ENCODE measurements at regions not wholly inside any gene's neighbourhood (a gene's known extent, or its start where the extent isn't known, plus 50 kb on each side); places are given as distances from the start of the nearest gene placed in this dataset.
"Not testable (repeated sequence)": the region's sequence is repeated elsewhere in the genome, so short reads cannot be mapped to it uniquely, and the experiment has no call there.

- H3K27ac Mint-ChIP-seq; DNase-seq (ENCODE audit: low spot score in 2 of 2); H3K36me3 Mint-ChIP-seq; H3K4me3 Mint-ChIP-seq; H3K4me1 Mint-ChIP-seq; H3K9me3 Mint-ChIP-seq: not testable (repeated sequence)
- peak; percentile 40 for ATAC-seq
Observed at GRCh38 chr2:87311896-87312441, 290.3 kb upstream of the PLGLB1 start.

DNA sequence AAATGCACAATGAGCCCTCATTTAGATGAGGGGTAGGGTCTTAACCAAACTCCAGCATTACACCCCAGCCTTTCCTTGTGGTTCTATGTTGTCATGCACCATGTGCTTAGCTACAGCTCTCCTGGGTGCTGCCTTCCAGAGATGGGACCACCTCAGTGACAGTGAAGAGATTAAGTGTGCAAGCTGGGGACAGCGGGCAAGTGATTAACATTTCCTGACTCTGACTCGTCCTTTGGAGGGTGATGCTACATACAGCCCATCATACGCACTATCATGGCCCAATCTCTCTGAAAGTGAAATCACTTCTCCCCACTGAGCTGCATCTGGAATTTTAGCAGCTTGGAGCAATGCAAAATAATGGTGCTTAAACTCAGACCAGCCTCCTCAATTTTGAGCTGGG is 293.0 kb upstream of the PLGLB1 start:
- not testable (repeated sequence) for DNase-seq (ENCODE audit: low spot score in 2 of 2); H3K9me3 Mint-ChIP-seq; H3K4me1 Mint-ChIP-seq; H3K27ac Mint-ChIP-seq; H3K36me3 Mint-ChIP-seq
- ATAC-seq: peak; percentile 46
- peak overlapping the region; percentile 18 for H3K4me3 Mint-ChIP-seq

GRCh38 chr2:87315183-87315902 is 293.7 kb upstream of the PLGLB1 start:
- not testable (repeated sequence) for H3K4me1 Mint-ChIP-seq; H3K36me3 Mint-ChIP-seq; DNase-seq (ENCODE audit: low spot score in 2 of 2); H3K27ac Mint-ChIP-seq; H3K9me3 Mint-ChIP-seq
- ATAC-seq: peak; percentile 95
- peak overlapping the region; percentile 18 for H3K4me3 Mint-ChIP-seq

DNA sequence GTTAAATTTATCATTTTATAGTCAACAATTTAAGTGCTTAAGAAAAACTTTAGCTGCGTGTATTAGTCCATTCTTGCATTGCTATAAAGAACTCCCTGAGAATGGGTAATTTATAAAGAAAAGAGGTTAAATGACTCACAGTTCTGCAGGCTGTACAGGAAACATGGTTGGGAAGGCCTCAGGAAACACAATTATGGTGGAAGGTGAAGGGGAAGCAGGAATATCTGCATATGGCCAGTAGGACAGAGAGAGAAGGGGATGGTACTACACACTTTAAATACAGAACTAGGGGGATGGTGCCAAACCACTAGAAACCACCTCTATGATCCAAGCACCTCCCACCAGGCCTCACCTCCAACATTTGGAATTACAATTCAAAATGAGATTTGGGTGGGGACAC is 295.5 kb upstream of the PLGLB1 start:
- not testable (repeated sequence) for H3K36me3 Mint-ChIP-seq; H3K9me3 Mint-ChIP-seq; DNase-seq (ENCODE audit: low spot score in 2 of 2); H3K4me3 Mint-ChIP-seq; H3K27ac Mint-ChIP-seq; ATAC-seq; H3K4me1 Mint-ChIP-seq

- not testable (repeated sequence) for H3K27ac Mint-ChIP-seq; H3K4me3 Mint-ChIP-seq; H3K9me3 Mint-ChIP-seq; ATAC-seq; DNase-seq (ENCODE audit: low spot score in 2 of 2); H3K36me3 Mint-ChIP-seq; H3K4me1 Mint-ChIP-seq
Observed at GRCh38 chr2:87318814-87319491, 297.3 kb upstream of the PLGLB1 start.

DNA sequence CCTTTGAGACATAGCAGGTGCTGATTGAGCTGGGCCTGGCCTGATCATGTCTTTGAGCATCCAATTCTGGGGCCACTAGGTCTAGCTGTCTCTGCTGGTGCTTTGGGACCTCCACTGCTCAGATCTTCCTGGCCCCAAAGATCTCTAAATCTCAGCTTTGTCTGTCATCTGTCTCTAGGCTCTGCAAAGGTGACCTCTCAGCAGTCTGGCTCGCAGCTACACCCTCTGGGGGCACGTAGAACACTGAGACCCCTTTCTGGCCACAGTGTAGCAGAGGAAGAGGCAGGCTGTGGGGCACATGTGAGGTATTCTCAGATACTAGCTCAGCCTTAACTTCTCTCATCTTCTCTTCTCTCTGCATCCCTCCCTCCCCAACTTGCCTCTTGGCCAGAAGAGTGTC is 298.1 kb upstream of the PLGLB1 start:
- DNase-seq (ENCODE audit: low spot score in 2 of 2); H3K4me3 Mint-ChIP-seq; H3K9me3 Mint-ChIP-seq; H3K27ac Mint-ChIP-seq; ATAC-seq; H3K36me3 Mint-ChIP-seq: not testable (repeated sequence)
- peaks cover 15% of the 10 kb centered on the region for H3K4me1 Mint-ChIP-seq

- ATAC-seq, H3K4me3 Mint-ChIP-seq: not testable (repeated sequence)
- H3K4me1 Mint-ChIP-seq: peaks cover 23% of the 10 kb centered on the region
Observed at GRCh38 chr2:87321201-87321600, 299.6 kb upstream of the PLGLB1 start.

DNA sequence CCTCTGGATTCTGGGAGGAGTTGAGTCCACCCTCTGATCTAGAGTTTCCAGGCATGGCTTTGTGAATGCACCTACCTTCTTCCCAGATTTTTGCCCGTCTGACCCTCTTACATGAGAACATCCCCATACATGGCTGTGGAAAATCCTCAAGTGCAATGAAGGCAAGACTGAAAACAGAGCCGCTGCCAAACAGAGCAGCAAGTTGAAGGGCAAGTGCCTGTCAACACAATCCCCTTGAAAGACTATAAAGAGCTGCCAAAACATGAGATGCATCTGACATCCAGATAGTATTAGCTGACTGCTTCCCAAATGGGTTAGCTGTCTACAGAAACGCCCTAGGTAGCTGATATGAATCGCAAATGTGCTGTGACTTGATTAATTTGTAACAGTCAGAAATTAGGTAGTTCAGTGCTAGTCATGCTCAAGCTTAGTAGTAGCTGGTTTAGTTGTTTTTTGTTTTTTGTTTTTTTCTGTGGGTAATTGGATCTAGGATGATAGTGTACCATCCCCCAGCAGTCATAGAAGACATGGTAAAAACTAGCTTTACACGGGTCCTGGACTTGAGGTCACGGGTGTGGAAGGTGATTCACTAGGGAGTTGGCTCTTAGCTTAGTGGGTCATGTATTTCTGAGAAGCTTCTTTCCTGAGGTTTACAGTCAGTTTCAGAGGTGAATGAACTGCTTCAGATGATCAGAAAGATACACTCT is 302.8 kb upstream of the PLGLB1 start:
- DNase-seq (ENCODE audit: low spot score in 2 of 2); H3K9me3 Mint-ChIP-seq; H3K36me3 Mint-ChIP-seq: not testable (repeated sequence)
- Mint-ChIP-seq H3K4me3 (peak overlapping the region; percentile 51), H3K27ac (peak overlapping the region; percentile 69), H3K4me1 (peaks cover 23% of the 10 kb centered on the region)
- peak; percentile 86 for ATAC-seq

More at GRCh38 chr2:87321201-87321600, 299.6 kb upstream of the PLGLB1 start:
- DNase-seq (ENCODE audit: low spot score in 2 of 2); H3K27ac Mint-ChIP-seq; H3K36me3 Mint-ChIP-seq; H3K9me3 Mint-ChIP-seq: not testable (repeated sequence)

GRCh38 chr2:87325042-87325910 is 303.6 kb upstream of the PLGLB1 start:
- not testable (repeated sequence) for H3K36me3 Mint-ChIP-seq; H3K9me3 Mint-ChIP-seq; DNase-seq (ENCODE audit: low spot score in 2 of 2)
- peak; percentile 68 for ATAC-seq
- Mint-ChIP-seq H3K4me1 (peaks cover 26% of the 10 kb centered on the region), H3K27ac (peak overlapping the region; percentile 79), H3K4me3 (peak overlapping the region; percentile 53)

DNA sequence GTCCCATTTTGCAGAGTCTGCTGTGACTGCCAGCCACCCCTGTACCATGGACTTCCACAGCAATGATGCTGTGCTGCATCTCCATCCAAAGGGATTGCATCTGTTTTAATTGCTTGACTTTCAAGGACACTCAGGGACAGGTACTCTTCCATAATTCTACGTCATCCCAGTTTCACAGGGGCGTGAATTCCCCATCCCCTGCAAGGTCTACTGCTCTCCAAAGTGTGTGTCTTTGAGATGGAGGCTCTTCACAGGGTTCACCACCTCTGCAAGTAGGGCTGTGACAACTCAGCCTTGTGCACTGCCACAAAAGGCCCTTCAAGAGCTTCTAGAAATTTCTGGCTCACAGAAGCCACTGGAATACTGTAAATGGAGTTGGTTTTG is 304.3 kb upstream of the PLGLB1 start:
- ATAC-seq; H3K36me3 Mint-ChIP-seq; H3K9me3 Mint-ChIP-seq; DNase-seq (ENCODE audit: low spot score in 2 of 2): not testable (repeated sequence)
- H3K4me1 Mint-ChIP-seq: peaks cover 28% of the 10 kb centered on the region
- H3K4me3 Mint-ChIP-seq: peak overlapping the region; percentile 53
- peak overlapping the region; percentile 79 for H3K27ac Mint-ChIP-seq

DNA sequence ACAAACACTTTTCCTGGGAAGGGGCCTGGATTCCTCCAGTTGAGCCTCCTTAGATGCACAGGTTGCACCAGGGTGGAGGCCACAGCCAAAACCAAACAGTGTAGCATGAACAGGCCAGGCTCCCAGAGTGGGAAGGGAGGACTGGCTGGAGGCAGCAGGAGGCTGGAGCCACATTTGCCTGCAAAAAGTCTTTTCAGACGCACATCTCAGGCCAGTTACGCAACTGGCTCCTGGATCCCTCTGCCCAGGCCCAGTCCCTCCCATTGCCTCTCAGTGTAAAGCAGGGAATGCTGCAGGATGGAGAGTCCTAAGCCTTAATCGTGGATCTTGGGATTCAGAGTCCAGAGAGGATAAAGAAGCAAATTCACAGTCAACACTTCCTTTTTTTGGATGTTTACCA is 305.1 kb upstream of the PLGLB1 start:
- peaks cover 28% of the 10 kb centered on the region for H3K4me1 Mint-ChIP-seq
- not testable (repeated sequence) for DNase-seq (ENCODE audit: low spot score in 2 of 2); H3K4me3 Mint-ChIP-seq; H3K36me3 Mint-ChIP-seq; H3K9me3 Mint-ChIP-seq; H3K27ac Mint-ChIP-seq; ATAC-seq

- not testable (repeated sequence) for H3K27ac Mint-ChIP-seq; H3K4me3 Mint-ChIP-seq; H3K36me3 Mint-ChIP-seq; DNase-seq (ENCODE audit: low spot score in 2 of 2); H3K9me3 Mint-ChIP-seq
- H3K4me1 Mint-ChIP-seq: peaks cover 28% of the 10 kb centered on the region
- peak; percentile 27 for ATAC-seq
Observed at GRCh38 chr2:87327648-87328371, 306.2 kb upstream of the PLGLB1 start.

- not testable (repeated sequence) for H3K4me3 Mint-ChIP-seq; H3K27ac Mint-ChIP-seq; H3K36me3 Mint-ChIP-seq; ATAC-seq; H3K9me3 Mint-ChIP-seq; DNase-seq (ENCODE audit: low spot score in 2 of 2)
- H3K4me1 Mint-ChIP-seq: peaks cover 15% of the 10 kb centered on the region
Observed at GRCh38 chr2:87329529-87329928, 307.9 kb upstream of the PLGLB1 start.

DNA sequence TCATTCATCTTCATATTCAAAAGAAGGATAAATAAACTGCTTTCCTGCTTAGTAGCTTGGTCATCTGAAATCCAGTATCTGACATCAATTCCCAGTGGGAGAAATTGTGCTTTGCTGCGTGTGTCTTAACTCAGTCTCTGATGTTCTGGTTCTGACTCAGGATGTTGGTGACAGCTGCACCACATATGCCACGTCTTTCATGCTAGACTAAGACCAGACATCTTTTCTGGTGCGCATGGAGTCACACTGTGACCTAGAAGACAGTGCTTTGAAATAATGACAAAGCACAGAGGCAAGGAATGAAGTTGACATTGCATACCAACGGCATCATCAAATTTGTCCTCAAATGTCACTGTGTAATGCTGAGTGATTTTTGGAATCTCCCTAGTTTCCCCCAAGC is 308.8 kb upstream of the PLGLB1 start:
- peak; percentile 90 for ATAC-seq
- H3K9me3 Mint-ChIP-seq, H3K36me3 Mint-ChIP-seq: not testable (repeated sequence)

More for the DNA sequence above, 308.8 kb upstream of the PLGLB1 start:
- not testable (repeated sequence) for DNase-seq (ENCODE audit: low spot score in 2 of 2); H3K4me3 Mint-ChIP-seq
- H3K27ac Mint-ChIP-seq: peak overlapping the region; percentile 54
- peaks cover 18% of the 10 kb centered on the region for H3K4me1 Mint-ChIP-seq

Measured in stimulated activated effector memory CD8-positive, alpha-beta T cell treated with anti-CD3 and anti-CD28 coated beads, Interleukin-12 subunit alpha, Interleukin-12 subunit beta, amount 100 ng/mL, for 72 hours (primary cell).